HEK293 (cell line): ENCODE measurements at regions not wholly inside any gene's neighbourhood (a gene's known extent, or its start where the extent isn't known, plus 50 kb on each side); places are given as distances from the start of the nearest gene placed in this dataset.

ENCODE experiments used
- CTCF ChIA-PET: fragments of 350-600 bp; formaldehyde crosslinking; extraction: SDS; loops from one replicate; lab custom pipeline; 2021; ENCODE audit warnings: antibody characterized with exemption; lab: Yijun Ruan, JAX
- POLR2A ChIA-PET: fragments of 300-600 bp; formaldehyde crosslinking; extraction: SDS; loops from one replicate; lab custom pipeline; 2020; ENCODE audit warnings: antibody characterized with exemption, inconsistent platforms; lab: Yijun Ruan, JAX
- H3K27ac ChIP-seq: fragments of 200-500 bp; sonication (Bioruptor generic); 2 replicates; pipeline ENCODE4 v1.5.1; 2014; ENCODE audit warnings: low read depth, low read length, control low read depth, inconsistent platforms; ENCODE audit errors: extremely low read depth
- H3K36me3 ChIP-seq, 2 experiments: fragments of 200-500 bp in 1 of 2; sonication (Bioruptor generic) in 1 of 2; 1 replicate in 1 of 2; 2 replicates in 1 of 2; pipeline ENCODE4 v1.5.1; 2014 to 2017; ENCODE audit warnings: inconsistent platforms in 2 of 2, low read length in 2 of 2; ENCODE audit not compliant: control insufficient read depth in 2 of 2, insufficient read depth in 1 of 2
- H3K4me1 ChIP-seq: fragments of 200-500 bp; sonication (Bioruptor generic); 2 replicates; pipeline ENCODE4 v1.5.1; 2014; ENCODE audit warnings: mild to moderate bottlenecking, low read length, inconsistent platforms; ENCODE audit not compliant: control insufficient read depth, insufficient read depth
- H3K4me3 ChIP-seq: 2 replicates; pipeline ENCODE4 v1.5.1; 2011; ENCODE audit warnings: low read depth, mild to moderate bottlenecking, control low read depth, low read length, moderate library complexity
- H3K9me3 ChIP-seq: fragments of 200-500 bp; sonication (Bioruptor generic); 2 replicates; pipeline ENCODE4 v1.5.1; 2014; ENCODE audit warnings: low read depth, low read length, inconsistent platforms; ENCODE audit not compliant: control insufficient read depth, insufficient read depth
- ATF2 ChIP-seq: fragments of 450-650 bp; formaldehyde crosslinking; IDR thresholded peaks from 2 replicates; pipeline ENCODE4 v1.5.1; 2016; ENCODE audit warnings: missing biosample characterization, missing genetic modification characterization, low read depth
- GLIS1 ChIP-seq: fragments of 450-650 bp; formaldehyde crosslinking; IDR thresholded peaks from 2 replicates; pipeline ENCODE4 v1.5.1; 2016; ENCODE audit warnings: missing biosample characterization, missing genetic modification characterization
- PATZ1 ChIP-seq: fragments of 450-650 bp; formaldehyde crosslinking; IDR thresholded peaks from 2 replicates; pipeline ENCODE4 v1.5.1; 2016; ENCODE audit warnings: missing biosample characterization, missing genetic modification characterization
- TCF7L2 ChIP-seq: IDR thresholded peaks from 2 replicates; pipeline ENCODE4 v1.6.1; 2011; ENCODE audit warnings: low read depth, mild to moderate bottlenecking, inconsistent platforms, low read length, moderate library complexity, borderline replicate concordance
- YY2 ChIP-seq: fragments of 450-650 bp; formaldehyde crosslinking; IDR thresholded peaks from 2 replicates; pipeline ENCODE4 v1.5.1; 2016; ENCODE audit warnings: missing biosample characterization, missing genetic modification characterization
- ZIC2 ChIP-seq: fragments of 450-650 bp; formaldehyde crosslinking; IDR thresholded peaks from 2 replicates; pipeline ENCODE4 v1.5.1; 2016; ENCODE audit warnings: missing biosample characterization, missing genetic modification characterization
- ZNF169 ChIP-seq: fragments of 450-650 bp; formaldehyde crosslinking; IDR thresholded peaks from 2 replicates; pipeline ENCODE4 v1.5.1; 2016; ENCODE audit warnings: missing biosample characterization, missing genetic modification characterization
- ZNF175 ChIP-seq: fragments of 450-650 bp; formaldehyde crosslinking; IDR thresholded peaks from 2 replicates; pipeline ENCODE4 v1.5.1; 2016; ENCODE audit warnings: missing biosample characterization, missing genetic modification characterization
- ZNF202 ChIP-seq: fragments of 450-650 bp; formaldehyde crosslinking; IDR thresholded peaks from 2 replicates; pipeline ENCODE4 v1.5.1; 2016; ENCODE audit warnings: missing biosample characterization, missing genetic modification characterization, borderline replicate concordance
- ZNF223 ChIP-seq: fragments of 450-650 bp; formaldehyde crosslinking; IDR thresholded peaks from 2 replicates; pipeline ENCODE4 v1.5.1; 2016; ENCODE audit warnings: missing biosample characterization, missing genetic modification characterization
- ZNF26 ChIP-seq: fragments of 450-650 bp; formaldehyde crosslinking; IDR thresholded peaks from 2 replicates; pipeline ENCODE4 v1.5.1; 2016; ENCODE audit warnings: missing biosample characterization, missing genetic modification characterization
- ZNF266 ChIP-seq: fragments of 450-650 bp; formaldehyde crosslinking; IDR thresholded peaks from 2 replicates; pipeline ENCODE4 v1.5.1; 2016; ENCODE audit warnings: missing biosample characterization, missing genetic modification characterization, low read depth
- ZNF335 ChIP-seq: fragments of 450-650 bp; formaldehyde crosslinking; conservative IDR thresholded peaks from 2 replicates; pipeline ENCODE4 v1.5.1; 2016; ENCODE audit warnings: missing biosample characterization, missing genetic modification characterization
- ZNF449 ChIP-seq: fragments of 450-650 bp; formaldehyde crosslinking; IDR thresholded peaks from 2 replicates; pipeline ENCODE4 v1.5.1; 2017; ENCODE audit warnings: missing biosample characterization, mild to moderate bottlenecking, missing genetic modification characterization, moderate library complexity
- ZNF549 ChIP-seq: fragments of 450-650 bp; IDR thresholded peaks from 2 replicates; pipeline ENCODE4 v1.5.1; 2018; ENCODE audit warnings: missing biosample characterization, missing genetic modification characterization, mild to moderate bottlenecking, inconsistent platforms, moderate library complexity
- ZNF580 ChIP-seq: fragments of 450-650 bp; formaldehyde crosslinking; IDR thresholded peaks from 2 replicates; pipeline ENCODE4 v1.5.1; 2016; ENCODE audit warnings: missing biosample characterization, missing genetic modification characterization
- ZNF596 ChIP-seq: fragments of 450-650 bp; IDR thresholded peaks from 2 replicates; pipeline ENCODE4 v1.5.0; 2018; ENCODE audit warnings: missing biosample characterization, mild to moderate bottlenecking, missing genetic modification characterization, moderate library complexity
- ZNF621 ChIP-seq: fragments of 450-650 bp; formaldehyde crosslinking; IDR thresholded peaks from 2 replicates; pipeline ENCODE4 v1.5.1; 2017; ENCODE audit warnings: missing biosample characterization, missing genetic modification characterization
- ZNF747 ChIP-seq: fragments of 450-650 bp; formaldehyde crosslinking; IDR thresholded peaks from 2 replicates; pipeline ENCODE4 v1.5.1; 2016; ENCODE audit warnings: missing biosample characterization, missing genetic modification characterization
- TF ChIP-seq, protein P1 (sequence below): fragments of 450-650 bp; formaldehyde crosslinking; IDR thresholded peaks from 2 replicates; pipeline ENCODE4 v1.5.1; 2016; ENCODE audit warnings: missing biosample characterization, missing genetic modification characterization

DNA sequence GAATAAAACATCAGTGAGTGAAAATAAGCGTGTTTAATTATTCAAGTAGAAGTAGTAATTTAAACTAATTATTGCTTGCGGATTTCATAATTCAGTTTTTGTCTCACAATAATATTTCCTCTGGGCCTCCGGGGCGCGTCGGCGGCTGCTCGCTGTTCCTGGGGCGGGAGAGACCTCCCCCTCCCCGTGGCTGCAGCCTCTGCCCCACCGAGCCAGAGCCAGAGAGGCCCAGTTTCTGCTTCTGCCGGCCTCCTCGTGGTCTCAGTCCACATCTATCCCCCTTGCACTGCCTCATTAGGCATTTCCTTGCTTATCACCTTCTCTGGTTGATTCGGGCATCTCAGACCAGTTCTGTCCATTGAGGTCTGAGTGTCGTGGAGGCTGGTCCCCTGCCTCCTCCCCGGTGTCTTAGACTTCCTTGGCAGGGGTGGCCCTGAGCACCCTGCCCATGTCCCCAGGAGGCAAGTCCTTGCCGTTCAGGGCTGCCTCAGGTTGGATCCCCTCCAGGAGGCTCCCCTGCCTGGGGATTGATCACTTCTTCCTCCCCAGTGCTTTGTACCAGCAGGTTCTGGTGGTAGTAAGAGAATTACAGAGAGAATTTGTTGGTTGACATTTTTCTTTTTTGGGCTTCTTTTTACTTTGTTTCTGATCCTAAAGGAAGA, 78.0 kb downstream of the SLC25A47 start:
- ChIA-PET CTCF (interaction anchor here (1.2 kb wide), 1 partner anchor 18 kb away, joined by 4 read pairs; no protein-coding TSS in a partner anchor), POLR2A (no interaction called here)
- TF ChIP-seq ZNF596 (tag by site-specific recombination) (no peak), ATF2 (tag by site-specific recombination) (no peak), PATZ1 (tag by site-specific recombination) (no peak), ZNF621 (no peak), ZNF580 (tag by site-specific recombination) (no peak), ZNF266 (tag by site-specific recombination) (no peak), ZIC2 (tag by site-specific recombination) (0 out of 2 replicates have a peak, but pooled peaks have one; percentile 16), ZNF202 (tag by site-specific recombination) (no peak), ZNF449 (tag by site-specific recombination) (no peak), GLIS1 (tag by site-specific recombination) (peak; percentile 58)
- TF ChIP-seq, protein P1, sequence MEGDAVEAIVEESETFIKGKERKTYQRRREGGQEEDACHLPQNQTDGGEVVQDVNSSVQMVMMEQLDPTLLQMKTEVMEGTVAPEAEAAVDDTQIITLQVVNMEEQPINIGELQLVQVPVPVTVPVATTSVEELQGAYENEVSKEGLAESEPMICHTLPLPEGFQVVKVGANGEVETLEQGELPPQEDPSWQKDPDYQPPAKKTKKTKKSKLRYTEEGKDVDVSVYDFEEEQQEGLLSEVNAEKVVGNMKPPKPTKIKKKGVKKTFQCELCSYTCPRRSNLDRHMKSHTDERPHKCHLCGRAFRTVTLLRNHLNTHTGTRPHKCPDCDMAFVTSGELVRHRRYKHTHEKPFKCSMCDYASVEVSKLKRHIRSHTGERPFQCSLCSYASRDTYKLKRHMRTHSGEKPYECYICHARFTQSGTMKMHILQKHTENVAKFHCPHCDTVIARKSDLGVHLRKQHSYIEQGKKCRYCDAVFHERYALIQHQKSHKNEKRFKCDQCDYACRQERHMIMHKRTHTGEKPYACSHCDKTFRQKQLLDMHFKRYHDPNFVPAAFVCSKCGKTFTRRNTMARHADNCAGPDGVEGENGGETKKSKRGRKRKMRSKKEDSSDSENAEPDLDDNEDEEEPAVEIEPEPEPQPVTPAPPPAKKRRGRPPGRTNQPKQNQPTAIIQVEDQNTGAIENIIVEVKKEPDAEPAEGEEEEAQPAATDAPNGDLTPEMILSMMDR (tag by site-specific recombination), result no peak
- Histone ChIP-seq H3K4me3 (no peak overlapping the region), H3K27ac (no peak overlapping the region), H3K4me1 (no peaks in the 10 kb centered on the region), H3K9me3 (no peaks in the 10 kb centered on the region), H3K36me3 (no peaks in the 10 kb centered on the region)

DNA sequence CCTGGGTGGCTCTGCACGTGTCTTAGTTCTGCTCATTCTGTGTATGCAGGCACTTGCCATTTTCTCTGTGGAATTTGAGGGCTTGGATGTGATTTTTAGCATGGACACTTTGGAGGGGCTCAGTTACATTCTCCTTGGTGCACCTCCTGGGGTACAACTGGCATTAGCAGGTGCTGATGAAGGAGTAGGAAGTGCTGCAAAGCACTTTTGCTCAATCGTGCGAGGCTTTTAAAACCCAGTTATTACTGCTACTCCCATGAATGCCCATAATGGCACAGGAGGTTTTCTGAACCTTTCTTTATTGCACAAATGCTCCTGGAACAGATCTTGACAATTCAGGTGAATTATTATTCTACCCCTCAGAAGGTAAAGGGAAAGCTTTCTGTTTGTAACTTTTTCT, 78.7 kb downstream of the SLC25A47 start:
- no peaks in the 10 kb centered on the region for H3K9me3 ChIP-seq
- no peak overlapping the region for H3K27ac ChIP-seq
- H3K36me3 ChIP-seq, result no peaks in the 10 kb centered on the region
- no peak overlapping the region for H3K4me3 ChIP-seq
- ChIA-PET CTCF (interaction anchor here (0.6 to 2.4 kb wide), 2 partner anchors 17 to 52 kb away, joined by 3 to 12 read pairs; no protein-coding TSS in a partner anchor), POLR2A (no interaction called here)
- TF ChIP-seq ZNF596 (tag by site-specific recombination), result no peak
- no peak for TF ChIP-seq ZNF223 (tag by site-specific recombination)
- no peak for TF ChIP-seq YY2 (tag by site-specific recombination)
- no peak for TF ChIP-seq ZNF549 (tag by site-specific recombination)
- no peak for TF ChIP-seq ZNF335 (tag by site-specific recombination)
- TF ChIP-seq TCF7L2, result no peak
- no peak for TF ChIP-seq ZNF175 (tag by site-specific recombination)
- TF ChIP-seq ZNF747 (tag by site-specific recombination), result no peak
- no peak for TF ChIP-seq ZNF26 (tag by site-specific recombination)
- no peak for TF ChIP-seq ZNF169
- H3K4me1 ChIP-seq, result no peaks in the 10 kb centered on the region
